Caco-2 (cell line): ENCODE measurements at regions not wholly inside any gene's neighbourhood (a gene's known extent, or its start where the extent isn't known, plus 50 kb on each side); places are given as distances from the start of the nearest gene placed in this dataset.
A peak's percentile ranks its signal among the peaks of the same experiment; 100 is the strongest.

ENCODE experiments used
- BruUV-seq: library from RNA; stranded (reverse); fragments of 400-500 nt; replicated peaks from 2 replicates; lab custom pipeline; 2021; lab: Mats Ljungman, UMichigan
- CTCF ChIA-PET: fragments of 300-600 bp; sonication (Branson Sonifier 250); formaldehyde crosslinking; loops from one replicate; lab custom pipeline; 2022; ENCODE audit warnings: antibody characterized with exemption; lab: Charles Lee
- POLR2A ChIA-PET: fragments of 300-600 bp; sonication (Branson Sonifier 250); formaldehyde crosslinking; loops from one replicate; lab custom pipeline; 2022; ENCODE audit warnings: antibody characterized with exemption; lab: Charles Lee
- DNase-seq, 2 experiments: peaks; one replicate each; pipeline versions ENCODE4 v3.0.0 to v3.0.0-alpha.2; 2020 to 2022
- H3K27me3 ChIP-seq: replicated peaks from 2 replicates; pipeline ENCODE4 v1.6.0; 2011; ENCODE audit warnings: low read length; ENCODE audit not compliant: control insufficient read depth, insufficient read depth
- H3K36me3 ChIP-seq: 2 replicates; pipeline ENCODE4 v1.5.1; 2011; ENCODE audit warnings: low read length; ENCODE audit not compliant: control insufficient read depth, insufficient read depth
- H3K4me1 ChIP-seq: fragments of 250-450 bp; sonication (Bioruptor Pico); 2 replicates; pipeline ENCODE4 v1.5.1; 2020; ENCODE audit warnings: mild to moderate bottlenecking
- H3K4me3 ChIP-seq: 2 replicates; pipeline ENCODE4 v1.5.1; 2011; ENCODE audit warnings: low read depth, mild to moderate bottlenecking, control low read depth, low read length
- H3K9me3 ChIP-seq: fragments of 250-450 bp; sonication (Bioruptor Pico); 2 replicates; pipeline ENCODE4 v1.5.1; 2020; ENCODE audit warnings: mild to moderate bottlenecking, moderate library complexity
- H3K27ac Mint-ChIP-seq: one replicate; pipeline ENCODE4 v1.8.0; 2022; ENCODE audit warnings: mixed read lengths; ENCODE audit not compliant: unreplicated experiment
- H3K27me3 Mint-ChIP-seq: one replicate; pipeline ENCODE4 v1.8.0; 2022; ENCODE audit warnings: mixed read lengths; ENCODE audit not compliant: insufficient read depth, unreplicated experiment
- H3K36me3 Mint-ChIP-seq: one replicate; pipeline ENCODE4 v1.8.0; 2022; ENCODE audit warnings: mild to moderate bottlenecking, mixed read lengths; ENCODE audit not compliant: insufficient read depth, unreplicated experiment
- H3K4me1 Mint-ChIP-seq: one replicate; pipeline ENCODE4 v1.8.0; 2022; ENCODE audit warnings: low read depth, mixed read lengths; ENCODE audit not compliant: unreplicated experiment
- H3K4me3 Mint-ChIP-seq: one replicate; pipeline ENCODE4 v1.8.0; 2022; ENCODE audit warnings: mild to moderate bottlenecking, moderate library complexity, mixed read lengths; ENCODE audit not compliant: unreplicated experiment
- H3K9me3 Mint-ChIP-seq: one replicate; pipeline ENCODE4 v1.8.0; 2022; ENCODE audit warnings: mixed read lengths; ENCODE audit not compliant: unreplicated experiment
- intact Hi-C: fragments of 100-400 bp; cut with micrococcal nuclease; formaldehyde crosslinking; loops from one replicate; pipeline ENCODE4 v1.10.0; 2022; ENCODE audit not compliant: unreplicated experiment
- TF ChIP-seq, protein P1 (sequence below), 2 experiments: fragments of 200-600 bp in 1 of 2; IDR thresholded peaks; 1 replicate in 1 of 2; 2 replicates in 1 of 2; pipeline versions ENCODE4 v1.5.1 to v1.8.0; 2011 to 2022; ENCODE audit warnings: antibody characterized with exemption in 1 of 2, control low read depth in 1 of 2, inconsistent platforms in 1 of 2, low read depth in 1 of 2, low read length in 1 of 2, mild to moderate bottlenecking in 1 of 2, moderate library complexity in 1 of 2; ENCODE audit not compliant: insufficient read depth in 1 of 2, severe bottlenecking in 1 of 2, unreplicated experiment in 1 of 2

DNA sequence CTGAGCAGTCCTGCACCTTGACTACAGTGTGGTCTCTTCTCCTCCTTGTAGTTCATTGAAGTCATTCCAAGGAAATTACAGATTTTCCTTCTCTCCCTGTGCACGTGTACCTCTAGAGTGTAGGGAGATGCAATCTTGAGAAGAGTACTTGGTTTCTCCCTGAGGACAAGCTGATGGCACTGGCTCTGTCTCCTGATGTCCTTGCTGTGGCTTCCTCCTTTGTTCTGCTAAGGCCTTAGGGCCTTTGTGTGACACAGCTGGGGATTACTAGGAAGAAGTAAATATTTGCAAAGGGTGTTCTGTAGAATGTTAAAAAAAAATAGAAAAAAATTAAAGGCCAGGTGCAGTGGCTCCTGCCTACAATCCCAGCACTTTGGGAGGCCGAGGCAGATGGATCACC lies 66.2 kb upstream of the APOBEC4 start:
- Mint-ChIP-seq H3K36me3 (peaks cover 4% of the 10 kb centered on the region), H3K4me1 (peaks cover 16% of the 10 kb centered on the region), H3K4me3 (peak overlapping the region; percentile 37), H3K27ac (no peak overlapping the region), H3K27me3 (no peaks in the 10 kb centered on the region), H3K9me3 (no peaks in the 10 kb centered on the region)
- BruUV-seq = no TSS peak
- no peaks in the 10 kb centered on the region for H3K36me3 ChIP-seq
- no peaks in the 10 kb centered on the region for H3K9me3 ChIP-seq
- ChIA-PET POLR2A (interaction anchor here (1.3 kb wide), 1 partner anchor 17 kb away, joined by 3 read pairs; no protein-coding TSS in a partner anchor), CTCF (no interaction called here)
- H3K4me3 ChIP-seq = no peak overlapping the region
- peak; percentile 77 to 84 for DNase-seq
- H3K4me1 ChIP-seq = peaks cover 37% of the 10 kb centered on the region
- TF ChIP-seq, protein P1, sequence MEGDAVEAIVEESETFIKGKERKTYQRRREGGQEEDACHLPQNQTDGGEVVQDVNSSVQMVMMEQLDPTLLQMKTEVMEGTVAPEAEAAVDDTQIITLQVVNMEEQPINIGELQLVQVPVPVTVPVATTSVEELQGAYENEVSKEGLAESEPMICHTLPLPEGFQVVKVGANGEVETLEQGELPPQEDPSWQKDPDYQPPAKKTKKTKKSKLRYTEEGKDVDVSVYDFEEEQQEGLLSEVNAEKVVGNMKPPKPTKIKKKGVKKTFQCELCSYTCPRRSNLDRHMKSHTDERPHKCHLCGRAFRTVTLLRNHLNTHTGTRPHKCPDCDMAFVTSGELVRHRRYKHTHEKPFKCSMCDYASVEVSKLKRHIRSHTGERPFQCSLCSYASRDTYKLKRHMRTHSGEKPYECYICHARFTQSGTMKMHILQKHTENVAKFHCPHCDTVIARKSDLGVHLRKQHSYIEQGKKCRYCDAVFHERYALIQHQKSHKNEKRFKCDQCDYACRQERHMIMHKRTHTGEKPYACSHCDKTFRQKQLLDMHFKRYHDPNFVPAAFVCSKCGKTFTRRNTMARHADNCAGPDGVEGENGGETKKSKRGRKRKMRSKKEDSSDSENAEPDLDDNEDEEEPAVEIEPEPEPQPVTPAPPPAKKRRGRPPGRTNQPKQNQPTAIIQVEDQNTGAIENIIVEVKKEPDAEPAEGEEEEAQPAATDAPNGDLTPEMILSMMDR (IDR thresholded peaks at IDR 0.05; ENCODE audit: insufficient read depth in 1 of 2, low read depth in 1 of 2, low read length in 1 of 2, severe bottlenecking in 1 of 2, unreplicated experiment in 1 of 2) = no peak
- H3K27me3 ChIP-seq = no peaks in the 10 kb centered on the region
- intact Hi-C loops = loop anchor here (1.0 kb wide), 3 partner anchors 17 to 34 kb away; no protein-coding TSS in a partner anchor

DNA sequence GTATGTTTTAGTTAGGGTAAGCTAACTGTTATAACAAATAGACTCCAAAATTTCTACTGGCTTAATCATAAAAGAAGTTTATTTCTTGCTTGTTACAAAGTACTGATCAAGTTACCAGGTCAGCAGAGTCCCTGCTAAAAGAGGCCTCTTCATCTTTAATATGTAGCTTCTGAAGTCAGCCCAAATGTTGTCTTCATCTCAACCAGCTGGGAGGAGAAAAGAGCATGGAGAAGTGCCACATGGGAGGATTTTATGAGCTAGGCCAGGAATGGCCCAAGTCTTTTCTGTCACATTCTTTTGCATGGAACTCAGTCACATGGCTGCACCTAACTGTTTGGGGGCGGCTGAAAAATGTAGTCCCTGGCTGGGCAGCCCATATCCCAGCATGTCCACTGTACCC lies 63.2 kb upstream of the APOBEC4 start:
- no peaks in the 10 kb centered on the region for H3K27me3 ChIP-seq
- ChIA-PET CTCF (no interaction called here), POLR2A (no interaction called here)
- no peaks in the 10 kb centered on the region for H3K9me3 Mint-ChIP-seq
- no TSS peak for BruUV-seq
- H3K9me3 ChIP-seq = no peaks in the 10 kb centered on the region
- peaks cover 12% of the 10 kb centered on the region for H3K4me1 Mint-ChIP-seq
- no peak overlapping the region for H3K27ac Mint-ChIP-seq
- H3K4me3 ChIP-seq = no peak overlapping the region
- H3K36me3 ChIP-seq = no peaks in the 10 kb centered on the region
- no peak overlapping the region for H3K4me3 Mint-ChIP-seq
- no peak for DNase-seq
- intact Hi-C loops = no loop called here
- H3K36me3 Mint-ChIP-seq = peaks cover 4% of the 10 kb centered on the region
- H3K4me1 ChIP-seq = peaks cover 37% of the 10 kb centered on the region
- H3K27me3 Mint-ChIP-seq = no peaks in the 10 kb centered on the region
- TF ChIP-seq, protein P1 (IDR thresholded peaks at IDR 0.05; ENCODE audit: insufficient read depth in 1 of 2, low read depth in 1 of 2, low read length in 1 of 2, severe bottlenecking in 1 of 2, unreplicated experiment in 1 of 2) = no peak

DNA sequence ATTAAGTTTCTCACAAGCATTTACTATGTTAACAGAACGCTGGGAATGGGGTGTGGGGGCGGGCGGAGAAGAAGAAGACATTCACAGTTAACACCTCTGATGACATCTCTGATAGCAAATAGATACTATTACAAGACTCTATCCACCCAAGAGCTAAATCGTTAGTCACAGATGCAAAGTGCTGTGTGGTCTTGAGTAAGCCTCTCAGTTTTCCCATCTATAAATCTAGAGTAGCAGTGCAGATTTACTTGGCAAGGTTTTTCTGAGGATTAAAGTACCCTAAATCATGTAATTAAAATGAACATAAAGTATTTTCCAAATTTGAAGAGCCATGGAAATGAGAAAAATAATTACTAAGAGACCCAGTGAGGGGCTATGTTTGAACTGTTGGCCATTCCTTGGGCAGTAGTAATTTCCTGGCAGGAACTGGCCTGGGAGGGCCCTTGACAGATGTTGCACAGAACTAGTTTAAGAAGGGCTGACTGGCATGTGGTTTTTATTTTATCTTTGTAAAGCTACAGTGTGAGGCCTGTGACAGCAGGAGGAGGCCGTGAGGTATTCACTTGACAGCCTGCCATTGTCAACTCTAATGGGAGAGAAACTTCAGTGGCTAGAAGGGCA lies 58.7 kb upstream of the APOBEC4 start:
- H3K4me3 ChIP-seq = no peak overlapping the region
- no peaks in the 10 kb centered on the region for H3K36me3 ChIP-seq
- BruUV-seq = no TSS peak
- H3K27me3 ChIP-seq = no peaks in the 10 kb centered on the region
- no peaks in the 10 kb centered on the region for H3K9me3 ChIP-seq
- POLR2A ChIA-PET = no interaction called here
- peaks cover 18% of the 10 kb centered on the region for H3K4me1 Mint-ChIP-seq
- intact Hi-C loops = no loop called here
- no peak overlapping the region for H3K4me3 Mint-ChIP-seq
- peaks cover 7% of the 10 kb centered on the region for H3K36me3 Mint-ChIP-seq
- DNase-seq = no peak
- peaks cover 10% of the 10 kb centered on the region for H3K4me1 ChIP-seq
- H3K9me3 Mint-ChIP-seq = no peaks in the 10 kb centered on the region
- no peaks in the 10 kb centered on the region for H3K27me3 Mint-ChIP-seq
- TF ChIP-seq, protein P1 (IDR thresholded peaks at IDR 0.05; ENCODE audit: insufficient read depth in 1 of 2, low read depth in 1 of 2, low read length in 1 of 2, severe bottlenecking in 1 of 2, unreplicated experiment in 1 of 2) = no peak
- CTCF ChIA-PET = no interaction called here
- H3K27ac Mint-ChIP-seq = no peak overlapping the region
